HUES64 (cell line): ENCODE measurements at regions not wholly inside any gene's neighbourhood (a gene's known extent, or its start where the extent isn't known, plus 50 kb on each side); places are given as distances from the start of the nearest gene placed in this dataset.
"Not testable (repeated sequence)": the region's sequence is repeated elsewhere in the genome, so short reads cannot be mapped to it uniquely, and the experiment has no call there.

ENCODE experiments used
- H3K27ac ChIP-seq: 2 replicates; pipeline ENCODE4 v1.7.0; 2013; ENCODE audit warnings: low read depth, low read length, inconsistent platforms
- H3K27me3 ChIP-seq: 2 replicates; pipeline ENCODE4 v1.6.1; 2013; ENCODE audit warnings: mild to moderate bottlenecking, low read length; ENCODE audit not compliant: insufficient read depth
- H3K36me3 ChIP-seq: 2 replicates; pipeline ENCODE4 v1.6.1; 2013; ENCODE audit warnings: mild to moderate bottlenecking, low read length; ENCODE audit not compliant: insufficient read depth
- H3K4me1 ChIP-seq: 2 replicates; pipeline ENCODE4 v1.6.1; 2013; ENCODE audit warnings: mild to moderate bottlenecking, low read length, moderate library complexity; ENCODE audit not compliant: insufficient read depth
- H3K4me3 ChIP-seq: 2 replicates; pipeline ENCODE4 v1.5.1; 2013; ENCODE audit warnings: mild to moderate bottlenecking, low read length, moderate library complexity
- H3K9ac ChIP-seq: 2 replicates; pipeline ENCODE4 v1.6.1; 2013; ENCODE audit warnings: mild to moderate bottlenecking, low read depth, low read length
- H3K9me3 ChIP-seq: 2 replicates; pipeline ENCODE4 v1.6.1; 2013; ENCODE audit warnings: low read depth, low read length; ENCODE audit not compliant: insufficient read depth
- WGBS: fragments of 150-250, 120-280 bp; methylation state at CpG from one replicate; pipeline ENCODE4 v1.1.7; 2013; ENCODE audit warnings: missing lambda C conversion rate; 5-methylcytosine and 5-hydroxymethylcytosine counted together

DNA sequence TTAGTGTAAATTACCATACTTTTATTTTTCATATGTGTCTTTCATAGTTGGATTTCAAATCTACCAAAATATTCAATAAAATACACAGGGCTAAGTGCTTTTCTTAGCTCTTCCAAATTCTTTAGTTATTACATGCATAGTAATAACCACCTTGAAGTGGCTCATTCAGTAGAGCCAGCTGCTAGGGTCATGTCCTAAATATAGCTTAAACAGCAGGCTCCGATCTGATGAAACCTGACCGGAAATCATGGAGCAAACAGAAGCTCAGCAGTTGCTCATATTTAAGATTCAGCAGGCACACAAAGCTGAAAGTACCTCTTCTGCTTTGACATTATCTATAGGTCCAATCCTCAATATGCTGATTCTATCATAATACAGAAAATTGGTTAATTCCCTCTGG, 1470.4 kb downstream of the ADGRL3 start:
- Histone ChIP-seq H3K27me3 (no peaks in the 10 kb centered on the region), H3K4me1 (no peaks in the 10 kb centered on the region), H3K9me3 (no peaks in the 10 kb centered on the region), H3K36me3 (no peaks in the 10 kb centered on the region), H3K4me3 (no peak overlapping the region), H3K27ac (no peak overlapping the region), H3K9ac (no peak overlapping the region)
- 92% methylated on average over 2 of the region's 2 CpGs for WGBS

- WGBS, result 79% methylated on average over 4 of the region's 4 CpGs
These were observed 1461.7 kb downstream of the ADGRL3 start for GRCh38 chr4:62661821-62662220.

DNA sequence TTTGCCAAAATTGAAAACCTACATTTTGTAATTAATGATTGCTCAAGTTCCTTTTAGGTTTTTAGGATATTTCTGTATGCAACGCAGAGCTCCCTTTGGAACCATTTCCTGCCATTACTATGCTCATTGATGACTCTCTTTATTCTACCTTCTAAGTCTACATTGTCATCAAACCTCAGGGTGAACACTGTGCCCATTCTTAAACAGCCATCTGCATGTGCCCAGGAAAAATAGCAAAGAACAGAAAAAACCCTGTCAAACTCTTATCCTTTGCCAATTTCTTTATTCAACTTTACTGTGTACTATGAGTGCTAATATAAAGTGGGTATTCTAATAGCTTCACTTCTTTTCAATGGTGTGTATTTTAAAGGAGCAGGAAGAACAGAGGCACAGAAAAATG, 1455.9 kb downstream of the ADGRL3 start:
- WGBS, result 81% methylated on average over 1 of the region's 1 CpG
- Histone ChIP-seq H3K36me3 (no peaks in the 10 kb centered on the region), H3K9me3 (no peaks in the 10 kb centered on the region), H3K4me1 (no peaks in the 10 kb centered on the region), H3K9ac (no peak overlapping the region), H3K27me3 (no peaks in the 10 kb centered on the region), H3K4me3 (no peak overlapping the region), H3K27ac (no peak overlapping the region)

More at GRCh38 chr4:62661821-62662220, 1461.7 kb downstream of the ADGRL3 start:
- no peaks in the 10 kb centered on the region for H3K27me3 ChIP-seq
- H3K9me3 ChIP-seq, result no peaks in the 10 kb centered on the region
- H3K27ac ChIP-seq, result no peak overlapping the region
- H3K4me1 ChIP-seq, result no peaks in the 10 kb centered on the region
- no peak overlapping the region for H3K4me3 ChIP-seq
- no peak overlapping the region for H3K9ac ChIP-seq
- H3K36me3 ChIP-seq, result no peaks in the 10 kb centered on the region

- no peaks in the 10 kb centered on the region for H3K9me3 ChIP-seq
- H3K36me3 ChIP-seq, result no peaks in the 10 kb centered on the region
- no peak overlapping the region for H3K4me3 ChIP-seq
- no peak overlapping the region for H3K27ac ChIP-seq
- H3K4me1 ChIP-seq, result peaks cover 3% of the 10 kb centered on the region; the same call in 1 of the 2 replicates
- no peaks in the 10 kb centered on the region for H3K27me3 ChIP-seq
- WGBS, result 23% methylated on average over 3 of the region's 3 CpGs
- H3K9ac ChIP-seq, result no peak overlapping the region
These were observed 1444.2 kb downstream of the ADGRL3 start for GRCh38 chr4:62644372-62644771.

DNA sequence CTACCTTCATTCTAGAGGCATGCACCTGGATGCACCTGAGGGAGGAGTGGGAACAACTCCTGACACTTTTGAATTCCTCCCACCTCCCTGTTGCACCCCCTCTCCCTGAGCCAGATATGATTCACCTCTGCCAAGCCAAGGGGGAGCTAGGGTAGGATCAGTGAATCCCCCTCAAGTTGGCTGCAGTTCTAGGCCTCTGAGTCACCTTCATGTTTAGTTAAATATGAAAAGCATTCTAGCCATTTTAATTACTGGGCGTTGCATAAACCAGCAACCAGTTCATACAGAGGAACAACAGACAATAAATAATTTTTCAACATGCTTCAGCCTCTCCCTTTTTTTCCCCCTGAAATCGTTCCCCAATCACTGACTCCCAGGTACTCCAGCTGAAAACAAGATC, 1440.2 kb downstream of the ADGRL3 start:
- 83% methylated on average over 2 of the region's 2 CpGs for WGBS
- Histone ChIP-seq H3K9me3 (no peaks in the 10 kb centered on the region), H3K27ac (no peak overlapping the region), H3K4me1 (peaks cover 3% of the 10 kb centered on the region; the same call in 1 of the 2 replicates), H3K27me3 (no peaks in the 10 kb centered on the region), H3K36me3 (no peaks in the 10 kb centered on the region), H3K9ac (no peak overlapping the region), H3K4me3 (no peak overlapping the region)

GRCh38 chr4:62627671-62628070, 1427.5 kb downstream of the ADGRL3 start:
- Histone ChIP-seq H3K4me3 (no peak overlapping the region), H3K36me3 (no peaks in the 10 kb centered on the region), H3K27me3 (no peaks in the 10 kb centered on the region), H3K4me1 (no peaks in the 10 kb centered on the region), H3K27ac (no peak overlapping the region), H3K9ac (no peak overlapping the region), H3K9me3 (0 out of 2 replicates have a peak, but pooled peaks cover 5% of the 10 kb centered on the region)
- 93% methylated on average over 1 of the region's 2 CpGs for WGBS

DNA sequence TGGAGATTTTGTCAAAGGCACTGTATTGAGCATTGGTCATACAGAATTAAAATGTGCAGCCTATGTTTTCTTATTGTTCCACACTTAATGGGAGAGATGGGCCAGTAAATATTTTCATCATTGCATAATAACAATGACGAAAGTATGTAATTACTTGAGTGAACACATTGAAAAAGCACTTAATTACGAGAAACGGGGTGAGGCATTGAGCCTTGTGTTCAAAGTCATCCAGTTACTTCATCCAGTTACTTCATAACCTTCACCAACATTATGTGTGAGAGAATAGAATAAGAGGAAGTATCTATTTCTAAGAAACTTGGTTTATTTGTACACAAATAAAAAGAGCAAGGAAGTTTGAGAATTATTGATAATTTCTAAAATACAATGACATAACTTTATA, 1427.0 kb downstream of the ADGRL3 start:
- Histone ChIP-seq H3K4me1 (no peaks in the 10 kb centered on the region), H3K27me3 (no peaks in the 10 kb centered on the region), H3K9ac (no peak overlapping the region), H3K9me3 (0 out of 2 replicates have a peak, but pooled peaks cover 5% of the 10 kb centered on the region), H3K36me3 (no peaks in the 10 kb centered on the region), H3K4me3 (no peak overlapping the region), H3K27ac (no peak overlapping the region)
- WGBS, result 86% methylated on average over 3 of the region's 3 CpGs

DNA sequence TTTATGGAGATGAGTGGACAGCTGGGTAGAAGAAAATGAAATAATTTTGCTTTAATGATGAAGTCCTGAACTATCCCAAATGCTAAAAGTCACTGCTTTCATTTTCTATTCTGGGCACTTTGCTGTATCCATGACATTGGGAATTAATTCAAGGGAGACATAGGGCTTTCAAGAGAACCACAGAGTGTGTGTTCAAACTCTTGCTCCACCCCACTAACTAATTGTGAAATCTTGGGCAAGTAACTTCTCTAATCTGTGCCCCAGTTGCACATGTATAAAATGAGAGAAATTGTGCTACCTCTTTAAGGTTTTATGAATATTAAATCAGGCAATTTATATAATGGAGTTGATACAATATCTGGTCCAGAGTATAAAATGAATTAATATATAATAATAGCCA, 1422.0 kb downstream of the ADGRL3 start:
- no peak overlapping the region for H3K4me3 ChIP-seq
- H3K9me3 ChIP-seq, result no peaks in the 10 kb centered on the region
- H3K36me3 ChIP-seq, result no peaks in the 10 kb centered on the region
- H3K27ac ChIP-seq, result no peak overlapping the region
- no peak overlapping the region for H3K9ac ChIP-seq
- H3K27me3 ChIP-seq, result no peaks in the 10 kb centered on the region
- H3K4me1 ChIP-seq, result no peaks in the 10 kb centered on the region

- WGBS, result 84% methylated on average over 2 of the region's 4 CpGs
- Histone ChIP-seq H3K36me3 (no peaks in the 10 kb centered on the region), H3K9me3 (no peaks in the 10 kb centered on the region), H3K27me3 (no peaks in the 10 kb centered on the region), H3K4me3 (no peak overlapping the region), H3K9ac (no peak overlapping the region), H3K4me1 (no peaks in the 10 kb centered on the region), H3K27ac (no peak overlapping the region)
These were observed 1419.8 kb downstream of the ADGRL3 start for GRCh38 chr4:62619971-62620370.

DNA sequence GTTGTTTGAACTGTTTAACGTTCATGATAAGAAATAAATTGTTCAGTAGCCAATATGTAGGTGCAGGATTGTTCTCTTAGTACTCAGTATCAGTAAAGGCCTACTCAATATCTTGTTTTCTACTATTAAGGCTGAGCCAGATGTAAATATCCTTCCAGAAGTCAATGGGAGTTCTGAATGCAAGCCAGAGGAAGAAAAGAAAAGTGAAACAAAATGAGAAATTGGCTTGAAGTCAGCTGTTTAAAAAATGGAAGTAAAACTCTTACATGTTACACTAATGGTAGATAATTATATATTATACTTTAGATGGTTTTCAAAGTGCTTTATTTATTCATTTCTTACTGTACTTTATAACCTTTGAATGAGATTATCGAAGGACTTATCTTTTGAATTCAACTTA, 1417.9 kb downstream of the ADGRL3 start:
- Histone ChIP-seq H3K27ac (no peak overlapping the region), H3K4me3 (no peak overlapping the region), H3K36me3 (no peaks in the 10 kb centered on the region), H3K9ac (no peak overlapping the region), H3K9me3 (no peaks in the 10 kb centered on the region), H3K27me3 (no peaks in the 10 kb centered on the region), H3K4me1 (no peaks in the 10 kb centered on the region)
- no CpG with 5 or more reads among the region's 2 CpGs for WGBS

DNA sequence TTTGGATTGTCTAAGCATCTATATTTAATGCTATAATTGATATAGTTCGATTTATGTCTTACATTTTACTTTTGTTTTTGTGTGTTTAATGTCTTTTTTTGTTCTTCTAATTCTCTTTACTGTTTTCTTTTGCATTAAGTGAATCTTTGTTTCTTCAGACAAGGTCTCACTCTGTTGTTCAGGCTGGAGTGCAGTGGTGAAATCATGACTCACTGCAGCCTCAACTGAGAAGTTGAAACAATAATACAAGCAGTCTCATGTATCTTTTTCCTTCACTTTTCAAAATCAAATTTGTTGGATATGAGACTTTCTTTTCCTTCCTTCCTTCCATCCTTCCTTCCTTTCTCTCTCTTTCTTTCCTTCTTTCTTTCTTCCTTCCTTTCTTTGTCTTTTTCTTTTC, 1401.6 kb downstream of the ADGRL3 start:
- no peaks in the 10 kb centered on the region for H3K27me3 ChIP-seq
- H3K4me3 ChIP-seq, result no peak overlapping the region
- H3K36me3 ChIP-seq, result no peaks in the 10 kb centered on the region
- no peak overlapping the region for H3K9ac ChIP-seq
- whole genome bisulfite sequencing, result no CpG with 5 or more reads among the region's 1 CpG
- H3K27ac ChIP-seq, result no peak overlapping the region
- H3K4me1 ChIP-seq, result no peaks in the 10 kb centered on the region
- no peaks in the 10 kb centered on the region for H3K9me3 ChIP-seq

- not testable (repeated sequence) for H3K4me1 ChIP-seq, H3K4me3 ChIP-seq, H3K36me3 ChIP-seq, H3K27ac ChIP-seq, H3K9ac ChIP-seq, H3K27me3 ChIP-seq, H3K9me3 ChIP-seq
- 30% methylated on average over 10 of the region's 12 CpGs for whole genome bisulfite sequencing
These were observed 1395.1 kb downstream of the ADGRL3 start for GRCh38 chr4:62595265-62595664.
